Left lung (tissue), 4 donors: ENCODE measurements at regions not wholly inside any gene's neighbourhood (a gene's known extent, or its start where the extent isn't known, plus 50 kb on each side); places are given as distances from the start of the nearest gene placed in this dataset.

Source experiments
- ATAC-seq: fragments of 200-7000 bp; cut with Tn5 transposase; one replicate; pipeline ENCODE4 v1.9.1; 2020; ENCODE audit warnings: moderate library complexity
- DNase-seq, 4 donors: peaks; one replicate each; pipeline ENCODE4 v3.0.0-alpha.2; 2013 to 2020
- H3K27ac ChIP-seq, 2 donors: fragments of 200-600 bp; sonication (generic) in 1 of 2; one replicate each; pipeline versions ENCODE4 v1.5.0 to v1.8.0; 2020 to 2021
- H3K27me3 ChIP-seq, 2 donors: fragments of 200-600 bp; sonication (generic) in 1 of 2; one replicate each; pipeline versions ENCODE4 v1.5.0 to v1.8.0; 2020 to 2021
- H3K36me3 ChIP-seq, 2 donors: fragments of 200-600 bp; sonication (generic) in 1 of 2; one replicate each; pipeline versions ENCODE4 v1.5.0 to v1.8.0; 2020 to 2021
- H3K4me1 ChIP-seq, 2 donors: fragments of 200-600 bp; one replicate each; pipeline ENCODE4 v1.8.0; 2021
- H3K4me3 ChIP-seq, 2 donors: fragments of 200-600 bp; sonication (generic) in 1 of 2; one replicate each; pipeline versions ENCODE4 v1.5.0 to v1.8.0; 2020 to 2021; ENCODE audit warnings: mild to moderate bottlenecking in 1 of 2
- H3K9me3 ChIP-seq, 2 donors: fragments of 200-600 bp; sonication (generic) in 1 of 2; one replicate each; pipeline versions ENCODE4 v1.5.0 to v1.8.0; 2020 to 2021
- CTCF ChIP-seq, 2 donors: fragments of 200-600 bp; sonication (generic) in 1 of 2; IDR thresholded peaks; one replicate each; pipeline versions ENCODE4 v1.5.0 to v1.8.0; 2021; ENCODE audit warnings: antibody characterized with exemption in 2 of 2
- intact Hi-C, 2 donors: fragments of 100-400 bp; cut with DNase I; formaldehyde crosslinking; loops; one replicate each; pipeline versions ENCODE4 v1.11.2 to v1.14.2; 2022
- donor health status: DM: no; HTN: yes; CAD: no.
- donor health status: DM: no; HTN: no; CAD: no.

GRCh38 chr13:67506407-67506806 is 276.3 kb upstream of the PCDH9 start:
- no peaks in the 10 kb centered on the region for H3K27me3 ChIP-seq
- ATAC-seq (no peak), DNase-seq (no peak)
- intact Hi-C loops, result no loop called here
- H3K9me3 ChIP-seq, result peaks cover 0 to 1% of the 10 kb centered on the region in 2 donors
- H3K27ac ChIP-seq, result no peak overlapping the region
- no peak overlapping the region for H3K4me3 ChIP-seq
- H3K4me1 ChIP-seq, result no peaks in the 10 kb centered on the region
- no peak for TF ChIP-seq CTCF (IDR thresholded peaks at IDR 0.05)
- no peaks in the 10 kb centered on the region for H3K36me3 ChIP-seq

GRCh38 chr13:67505376-67505775 is 275.2 kb upstream of the PCDH9 start:
- Histone ChIP-seq H3K36me3 (no peaks in the 10 kb centered on the region), H3K4me3 (no peak overlapping the region), H3K27ac (no peak overlapping the region), H3K27me3 (no peaks in the 10 kb centered on the region), H3K4me1 (no peaks in the 10 kb centered on the region), H3K9me3 (peaks cover 0 to 1% of the 10 kb centered on the region in 2 donors)
- ATAC-seq, result no peak
- no peak for TF ChIP-seq CTCF (IDR thresholded peaks at IDR 0.05)
- intact Hi-C loops, result no loop called here
- peak in 2 of 4 donors; percentile 28 to 29 for DNase-seq

GRCh38 chr13:67498948-67499347 is 268.8 kb upstream of the PCDH9 start:
- ATAC-seq, result no peak
- intact Hi-C loops, result no loop called here
- no peak for TF ChIP-seq CTCF (IDR thresholded peaks at IDR 0.05)
- Histone ChIP-seq H3K27me3 (no peaks in the 10 kb centered on the region), H3K27ac (no peak overlapping the region), H3K9me3 (no peaks in the 10 kb centered on the region), H3K36me3 (no peaks in the 10 kb centered on the region), H3K4me3 (no peak overlapping the region), H3K4me1 (no peaks in the 10 kb centered on the region)
- DNase-seq, result no peak

GRCh38 chr13:67493835-67494234 is 263.7 kb upstream of the PCDH9 start:
- no peaks in the 10 kb centered on the region for H3K27me3 ChIP-seq
- H3K27ac ChIP-seq, result no peak overlapping the region
- no peak for ATAC-seq
- no peak overlapping the region for H3K4me3 ChIP-seq
- H3K9me3 ChIP-seq, result no peaks in the 10 kb centered on the region
- H3K36me3 ChIP-seq, result no peaks in the 10 kb centered on the region
- intact Hi-C loops, result no loop called here
- no peak for DNase-seq
- no peaks in the 10 kb centered on the region for H3K4me1 ChIP-seq
- no peak for TF ChIP-seq CTCF (IDR thresholded peaks at IDR 0.05)

- H3K36me3 ChIP-seq, result no peaks in the 10 kb centered on the region
- intact Hi-C loops, result no loop called here
- no peaks in the 10 kb centered on the region for H3K27me3 ChIP-seq
- H3K4me1 ChIP-seq, result no peaks in the 10 kb centered on the region
- ATAC-seq (no peak), DNase-seq (no peak)
- H3K9me3 ChIP-seq, result no peaks in the 10 kb centered on the region
- H3K4me3 ChIP-seq, result no peak overlapping the region
- no peak overlapping the region for H3K27ac ChIP-seq
- no peak for TF ChIP-seq CTCF (IDR thresholded peaks at IDR 0.05)
Measured at GRCh38 chr13:67489016-67489415, 258.9 kb upstream of the PCDH9 start.
